ENCODE measurements at regions not wholly inside any gene's neighbourhood (a gene's known extent, or its start where the extent isn't known, plus 50 kb on each side); places are given as distances from the start of the nearest gene placed in this dataset.

DNA sequence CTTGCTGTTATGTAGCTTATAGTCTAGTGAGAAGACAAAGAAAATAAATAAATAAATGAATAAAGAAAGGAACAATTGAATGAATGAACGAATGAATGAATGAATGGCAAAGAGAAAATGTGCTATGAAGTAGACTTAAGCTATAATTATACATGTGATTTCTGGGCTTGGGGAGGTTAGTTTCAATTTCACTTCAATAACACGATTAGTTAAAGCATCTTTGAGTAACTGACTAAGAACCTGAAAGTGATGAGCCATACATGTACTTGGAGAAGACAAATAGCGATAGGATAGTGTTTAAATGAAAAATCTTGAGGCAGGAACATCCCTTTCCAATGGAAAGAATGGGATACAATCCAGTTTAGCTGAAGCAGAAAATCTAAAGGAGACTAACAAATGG is 593.1 kb upstream of the LRRTM4 start:
- Histone ChIP-seq H3K4me1 (no peaks in the 10 kb centered on the region), H3K27ac (no peak overlapping the region), H3K36me3 (no peaks in the 10 kb centered on the region), H3K9me3 (no peaks in the 10 kb centered on the region), H3K4me3 (no peak overlapping the region), H3K27me3 (no peaks in the 10 kb centered on the region)
- no peak for DNase-seq (ENCODE audit: low spot score in 2 of 2)
- intact Hi-C loops (cut with DNase I): no loop called here
- TF ChIP-seq, protein P1, sequence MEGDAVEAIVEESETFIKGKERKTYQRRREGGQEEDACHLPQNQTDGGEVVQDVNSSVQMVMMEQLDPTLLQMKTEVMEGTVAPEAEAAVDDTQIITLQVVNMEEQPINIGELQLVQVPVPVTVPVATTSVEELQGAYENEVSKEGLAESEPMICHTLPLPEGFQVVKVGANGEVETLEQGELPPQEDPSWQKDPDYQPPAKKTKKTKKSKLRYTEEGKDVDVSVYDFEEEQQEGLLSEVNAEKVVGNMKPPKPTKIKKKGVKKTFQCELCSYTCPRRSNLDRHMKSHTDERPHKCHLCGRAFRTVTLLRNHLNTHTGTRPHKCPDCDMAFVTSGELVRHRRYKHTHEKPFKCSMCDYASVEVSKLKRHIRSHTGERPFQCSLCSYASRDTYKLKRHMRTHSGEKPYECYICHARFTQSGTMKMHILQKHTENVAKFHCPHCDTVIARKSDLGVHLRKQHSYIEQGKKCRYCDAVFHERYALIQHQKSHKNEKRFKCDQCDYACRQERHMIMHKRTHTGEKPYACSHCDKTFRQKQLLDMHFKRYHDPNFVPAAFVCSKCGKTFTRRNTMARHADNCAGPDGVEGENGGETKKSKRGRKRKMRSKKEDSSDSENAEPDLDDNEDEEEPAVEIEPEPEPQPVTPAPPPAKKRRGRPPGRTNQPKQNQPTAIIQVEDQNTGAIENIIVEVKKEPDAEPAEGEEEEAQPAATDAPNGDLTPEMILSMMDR (IDR thresholded peaks at IDR 0.05): no peak

DNA sequence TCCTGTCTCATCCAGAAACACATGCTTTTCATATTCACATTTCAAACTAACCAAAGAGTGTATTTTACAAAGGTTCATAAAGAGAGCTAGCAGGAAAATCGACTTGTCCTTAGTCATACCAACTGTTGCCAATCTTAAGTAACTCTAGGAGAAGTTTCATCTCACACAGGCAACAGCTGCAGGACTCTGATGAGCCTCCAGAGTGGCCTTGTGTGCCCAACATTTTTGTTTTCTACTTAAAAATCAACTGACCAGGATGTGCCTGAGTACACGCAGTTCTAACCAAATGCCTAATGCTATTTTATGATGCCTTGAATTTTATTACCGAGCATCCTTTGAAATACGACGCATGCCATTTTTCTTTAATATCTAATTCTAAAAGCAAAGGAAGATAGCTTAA is 595.9 kb upstream of the LRRTM4 start:
- no peak overlapping the region for H3K4me3 ChIP-seq
- H3K9me3 ChIP-seq: no peaks in the 10 kb centered on the region
- no peak for DNase-seq (ENCODE audit: low spot score in 2 of 2)
- H3K27ac ChIP-seq: no peak overlapping the region
- intact Hi-C loops (cut with DNase I): no loop called here
- no peaks in the 10 kb centered on the region for H3K4me1 ChIP-seq
- H3K36me3 ChIP-seq: no peaks in the 10 kb centered on the region
- TF ChIP-seq, protein P1 (IDR thresholded peaks at IDR 0.05): no peak
- H3K27me3 ChIP-seq: no peaks in the 10 kb centered on the region

DNA sequence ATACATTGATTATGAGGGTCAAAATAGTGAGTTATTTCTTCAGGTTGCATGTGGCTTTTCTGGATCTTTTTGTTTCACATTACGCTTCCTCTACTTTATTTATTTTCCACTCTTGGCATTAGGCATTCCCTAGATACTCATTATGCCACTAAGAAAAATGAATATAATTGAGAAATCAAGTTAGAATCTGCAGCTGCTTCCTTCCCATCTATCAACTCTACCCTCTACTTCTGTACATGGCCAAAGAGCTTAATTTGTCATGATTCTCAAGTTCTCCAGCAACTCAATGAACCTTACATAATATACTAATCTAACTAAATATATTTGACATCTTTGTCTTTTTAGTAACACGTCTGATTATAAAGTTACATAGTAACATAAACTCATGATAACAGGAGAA is 598.1 kb upstream of the LRRTM4 start:
- H3K9me3 ChIP-seq: peaks cover 0 to 4% of the 10 kb centered on the region in 2 donors
- TF ChIP-seq, protein P1 (IDR thresholded peaks at IDR 0.05): no peak
- DNase-seq (ENCODE audit: low spot score in 2 of 2): no peak
- no peak overlapping the region for H3K4me3 ChIP-seq
- intact Hi-C loops (cut with DNase I): no loop called here
- no peaks in the 10 kb centered on the region for H3K36me3 ChIP-seq
- H3K4me1 ChIP-seq: no peaks in the 10 kb centered on the region
- no peaks in the 10 kb centered on the region for H3K27me3 ChIP-seq
- H3K27ac ChIP-seq: no peak overlapping the region

GRCh38 chr2:78125042-78125441 is 602.9 kb upstream of the LRRTM4 start:
- Histone ChIP-seq H3K4me1 (no peaks in the 10 kb centered on the region), H3K27me3 (no peaks in the 10 kb centered on the region), H3K27ac (no peak overlapping the region), H3K9me3 (peaks cover 0 to 4% of the 10 kb centered on the region in 2 donors), H3K4me3 (no peak overlapping the region), H3K36me3 (no peaks in the 10 kb centered on the region)
- TF ChIP-seq, protein P1 (IDR thresholded peaks at IDR 0.05): no peak
- intact Hi-C loops (cut with DNase I): no loop called here
- DNase-seq (ENCODE audit: low spot score in 2 of 2): no peak

DNA sequence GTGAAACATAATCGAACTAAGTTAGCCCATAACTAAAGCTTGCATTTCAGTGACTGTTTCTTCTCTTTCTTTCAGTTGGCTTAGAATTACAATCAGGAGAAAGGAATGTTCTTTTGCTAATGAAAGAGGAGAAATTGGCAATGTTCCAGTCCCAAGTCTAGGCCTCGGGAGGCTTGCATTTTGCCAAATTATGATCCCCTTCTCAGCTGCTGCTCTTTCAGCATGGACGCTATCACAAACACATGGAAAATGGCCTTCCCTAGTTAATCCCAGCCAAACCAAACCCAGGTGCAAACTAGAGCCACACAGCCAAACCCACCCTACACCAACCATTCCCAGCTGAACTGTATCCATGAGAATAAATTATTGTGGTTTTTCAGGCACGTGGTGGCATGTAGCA is 605.2 kb upstream of the LRRTM4 start:
- H3K27ac ChIP-seq: no peak overlapping the region
- no peak overlapping the region for H3K4me3 ChIP-seq
- TF ChIP-seq, protein P1 (IDR thresholded peaks at IDR 0.05): no peak
- peaks cover 0 to 4% of the 10 kb centered on the region in 2 donors for H3K9me3 ChIP-seq
- H3K27me3 ChIP-seq: no peaks in the 10 kb centered on the region
- intact Hi-C loops (cut with DNase I): no loop called here
- DNase-seq (ENCODE audit: low spot score in 2 of 2): no peak
- H3K36me3 ChIP-seq: no peaks in the 10 kb centered on the region
- H3K4me1 ChIP-seq: no peaks in the 10 kb centered on the region
